ENCODE measurements at regions not wholly inside any gene's neighbourhood (a gene's known extent, or its start where the extent isn't known, plus 50 kb on each side); places are given as distances from the start of the nearest gene placed in this dataset.

- ChIA-PET CTCF (interaction anchor here (1.0 to 2.8 kb wide), 7 partner anchors 10 to 493 kb away, joined by 3 to 18 read pairs (median 4); no protein-coding TSS in a partner anchor), POLR2A (interaction anchor here (0.6 kb wide), 1 partner anchor 10 kb away, joined by 3 read pairs; no protein-coding TSS in a partner anchor)
- Histone ChIP-seq H3K27ac (ENCODE audit: low read depth in 2 of 2, low read length in 1 of 2) (peak overlapping the region; percentile 87 to 98), H2AFZ (ENCODE audit: low read depth) (no peak overlapping the region), H3K9me3 (no peaks in the 10 kb centered on the region), H3K79me2 (ENCODE audit: insufficient read depth) (peaks cover 9% of the 10 kb centered on the region; the same call in 1 of the 2 replicates), H3K9me2 (no peaks in the 10 kb centered on the region), H3F3A (replicated peaks; ENCODE audit: insufficient read depth) (peaks cover 59% of the 10 kb centered on the region), H4K20me1 (ENCODE audit: insufficient read depth) (no peaks in the 10 kb centered on the region), H3K4me3 (ENCODE audit: low read depth in 2 of 2, low read length in 1 of 2) (no peak overlapping the region), H3K36me3 (replicated peaks in 1 of 2; ENCODE audit: control insufficient read depth in 1 of 2, insufficient read depth in 2 of 2, low read length in 1 of 2) (no peaks in the 10 kb centered on the region), H3K27me3 (ENCODE audit: insufficient read depth) (no peaks in the 10 kb centered on the region), H3K9ac (peak overlapping the region; percentile 80; the same call in 1 of the 2 replicates), H3K4me1 (ENCODE audit: control insufficient read depth in 1 of 2, insufficient read depth in 2 of 2, low read depth in 1 of 2, low read length in 1 of 2) (peaks cover 45 to 60% of the 10 kb centered on the region in 2 experiments), H3K4me2 (peak overlapping the region; percentile 67)
- 80% methylated on average over 15 of the region's 15 CpGs for WGBS (ENCODE audit: low lambda C conversion rate)
- DNase-seq: no peak
- TF ChIP-seq EP300 (IDR thresholded peaks at IDR 0.05; ENCODE audit: borderline replicate concordance in 1 of 2, low read depth in 1 of 2, low read length in 1 of 2): no peak
- TF ChIP-seq TEAD4 (IDR thresholded peaks at IDR 0.05; ENCODE audit: borderline replicate concordance, insufficient read depth): no peak
- TF ChIP-seq FOXM1 (IDR thresholded peaks at IDR 0.05; ENCODE audit: low read depth): no peak
- no peak for TF ChIP-seq MEF2A (IDR thresholded peaks at IDR 0.05; ENCODE audit: borderline replicate concordance, low read depth)
- TF ChIP-seq GABPA (IDR thresholded peaks at IDR 0.05; ENCODE audit: low read depth): no peak
- TF ChIP-seq MXI1 (IDR thresholded peaks at IDR 0.05; ENCODE audit: low read depth, low read length): no peak
- TF ChIP-seq REST (IDR thresholded peaks at IDR 0.05; ENCODE audit: low read depth, low read length): peak; percentile 80; the same call in 1 of the 2 replicates
Observed at GRCh38 chr1:234979296-234980279, 149.0 kb downstream of the TOMM20 start.

- H3K9me2 ChIP-seq: no peaks in the 10 kb centered on the region
- H3K27ac ChIP-seq (ENCODE audit: low read depth in 2 of 2, low read length in 1 of 2): peak overlapping the region; percentile 87 to 98
- POLR2A ChIA-PET: interaction anchor here (0.6 to 1.0 kb wide), 2 partner anchors 9 kb away, joined by 3 read pairs; no protein-coding TSS in a partner anchor
- peak overlapping the region; percentile 80; the same call in 1 of the 2 replicates for H3K9ac ChIP-seq
- H2AFZ ChIP-seq (ENCODE audit: low read depth): no peak overlapping the region
- H3F3A ChIP-seq (replicated peaks; ENCODE audit: insufficient read depth): peaks cover 53% of the 10 kb centered on the region
- WGBS (ENCODE audit: low lambda C conversion rate): 64% methylated on average over 13 of the region's 14 CpGs
- H3K79me2 ChIP-seq (ENCODE audit: insufficient read depth): peaks cover 9% of the 10 kb centered on the region; the same call in 1 of the 2 replicates
- no peaks in the 10 kb centered on the region for H4K20me1 ChIP-seq (ENCODE audit: insufficient read depth)
- no peaks in the 10 kb centered on the region for H3K27me3 ChIP-seq (ENCODE audit: insufficient read depth)
- H3K4me3 ChIP-seq (ENCODE audit: low read depth in 2 of 2, low read length in 1 of 2): no peak overlapping the region
- CTCF ChIA-PET: interaction anchor here (1.0 to 2.8 kb wide), 7 partner anchors 9 to 492 kb away, joined by 3 to 18 read pairs (median 4); no protein-coding TSS in a partner anchor
- H3K9me3 ChIP-seq: no peaks in the 10 kb centered on the region
- DNase-seq: peak; percentile 60
- H3K4me1 ChIP-seq (ENCODE audit: control insufficient read depth in 1 of 2, insufficient read depth in 2 of 2, low read depth in 1 of 2, low read length in 1 of 2): peaks cover 45 to 58% of the 10 kb centered on the region in 2 experiments
- no peaks in the 10 kb centered on the region for H3K36me3 ChIP-seq (replicated peaks in 1 of 2; ENCODE audit: control insufficient read depth in 1 of 2, insufficient read depth in 2 of 2, low read length in 1 of 2)
- peak overlapping the region; percentile 67 for H3K4me2 ChIP-seq
- TF ChIP-seq POLR2AphosphoS5 (IDR thresholded peaks at IDR 0.05; ENCODE audit: low read depth, low read length) (no peak), CTCF (IDR thresholded peaks at IDR 0.05) (no peak), GATA2 (CRISPR knock-in tag; IDR thresholded peaks at IDR 0.05) (0 out of 2 replicates have a peak, but pooled peaks have one; percentile 8), RFX5 (IDR thresholded peaks at IDR 0.05; ENCODE audit: low read length) (no peak), EP300 (IDR thresholded peaks at IDR 0.05; ENCODE audit: borderline replicate concordance in 1 of 2, low read depth in 1 of 2, low read length in 1 of 2) (peak in 1 of 2 experiments; percentile 29; a peak in 1 of 4 replicates), RAD21 (IDR thresholded peaks at IDR 0.05; ENCODE audit: low read length) (peak; percentile 43), NFIC (IDR thresholded peaks at IDR 0.05; ENCODE audit: borderline replicate concordance) (no peak), NRF1 (IDR thresholded peaks at IDR 0.05; ENCODE audit: low read depth, low read length) (no peak), FOSL2 (IDR thresholded peaks at IDR 0.05; ENCODE audit: borderline replicate concordance, low read depth) (no peak), SIN3A (IDR thresholded peaks at IDR 0.05; ENCODE audit: borderline replicate concordance, low read depth, low read length) (no peak)
Observed at GRCh38 chr1:234978397-234979295, 150.0 kb downstream of the TOMM20 start.

Data from SK-N-SH (cell line).